DMS 273 (cell line): ENCODE measurements at regions not wholly inside any gene's neighbourhood (a gene's known extent, or its start where the extent isn't known, plus 50 kb on each side); places are given as distances from the start of the nearest gene placed in this dataset.

Experiments used
- DNase-seq: peaks from one replicate; lab custom pipeline; 2025; ENCODE audit not compliant: unreplicated experiment; lab: John Stamatoyannopoulos, UW

- DNase-seq = no peak
Measured at GRCh38 chr2:58521803-58522554, 280.9 kb upstream of the FANCL start.

DNA sequence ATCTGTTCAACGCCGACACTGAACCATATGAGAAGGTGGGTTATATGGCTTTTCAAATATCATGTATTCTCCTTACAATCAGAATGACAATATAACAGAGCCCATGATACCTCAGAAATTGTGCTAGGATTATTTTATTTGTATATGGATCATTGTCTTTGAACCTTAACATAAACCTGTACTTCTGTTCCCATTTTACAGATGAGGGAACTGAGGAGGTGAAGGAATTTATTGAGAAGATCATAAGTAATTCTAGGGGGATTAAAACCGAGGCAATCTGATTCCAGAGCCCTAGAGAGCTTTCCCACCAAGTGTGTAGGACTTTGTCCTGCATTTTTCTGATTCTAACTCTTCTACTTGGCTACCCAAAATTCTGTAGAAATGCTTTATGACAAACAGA lies 279.8 kb upstream of the FANCL start:
- DNase-seq = no peak

DNA sequence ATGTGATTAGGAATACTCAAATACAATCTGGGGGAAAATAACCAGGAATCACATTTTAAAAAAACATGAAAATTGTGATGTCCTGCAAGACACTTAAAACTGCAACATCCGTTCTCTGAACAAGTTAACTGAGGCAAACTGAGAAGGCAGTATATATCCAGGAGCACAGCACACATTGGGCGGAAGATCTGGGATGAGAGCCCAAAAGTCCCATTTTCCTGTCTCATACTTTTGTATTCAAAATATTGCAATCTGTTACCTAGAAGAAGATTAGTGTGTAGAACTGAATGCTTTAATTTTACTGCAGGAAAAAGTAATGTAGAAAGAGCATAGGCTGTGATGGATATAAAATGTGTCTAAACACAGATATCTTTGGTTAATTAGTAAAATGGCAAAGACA lies 276.8 kb upstream of the FANCL start:
- no peak for DNase-seq

GRCh38 chr2:58516695-58517094 lies 275.6 kb upstream of the FANCL start:
- DNase-seq = no peak

- no peak for DNase-seq
Measured at GRCh38 chr2:58515827-58516573, 274.9 kb upstream of the FANCL start.

DNA sequence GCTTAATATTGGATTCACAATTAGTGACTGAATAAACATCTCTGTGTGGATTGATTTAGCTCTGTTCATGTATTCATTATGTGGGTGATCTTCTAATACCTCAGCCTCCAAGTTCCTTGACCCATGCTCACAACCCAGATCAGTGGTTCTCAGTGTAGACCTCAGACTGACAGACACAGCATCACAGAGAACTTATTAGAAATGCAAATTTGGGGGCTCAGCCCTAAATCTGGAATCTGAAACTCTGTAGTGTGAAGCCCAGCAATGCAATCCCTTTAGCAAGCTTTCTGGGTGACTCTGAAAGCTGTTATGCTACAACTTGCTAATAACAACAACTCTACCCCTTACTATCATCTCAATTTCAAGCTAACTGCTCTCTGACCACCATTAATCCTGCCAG lies 273.1 kb upstream of the FANCL start:
- no peak for DNase-seq

DNA sequence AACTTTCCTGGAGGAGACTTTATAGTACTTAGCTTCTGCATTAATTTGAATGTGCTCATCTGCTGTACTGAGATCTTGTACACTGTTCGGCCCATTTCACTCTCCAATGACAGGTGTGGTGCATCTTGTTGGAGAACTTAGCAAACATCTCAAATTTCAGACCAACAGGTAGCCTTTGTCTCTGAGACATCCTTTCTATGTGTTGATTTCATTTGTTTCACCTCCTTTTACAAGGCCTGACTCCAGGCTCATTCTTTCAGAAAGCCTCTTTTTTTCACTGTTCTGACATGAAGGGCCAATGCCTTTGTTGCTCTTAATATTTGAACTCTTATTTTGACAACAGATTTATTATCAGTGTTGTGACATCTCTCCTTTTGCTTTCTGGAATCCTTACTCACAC lies 271.8 kb upstream of the FANCL start:
- DNase-seq = no peak

GRCh38 chr2:58508006-58508405 lies 266.9 kb upstream of the FANCL start:
- DNase-seq = no peak

DNA sequence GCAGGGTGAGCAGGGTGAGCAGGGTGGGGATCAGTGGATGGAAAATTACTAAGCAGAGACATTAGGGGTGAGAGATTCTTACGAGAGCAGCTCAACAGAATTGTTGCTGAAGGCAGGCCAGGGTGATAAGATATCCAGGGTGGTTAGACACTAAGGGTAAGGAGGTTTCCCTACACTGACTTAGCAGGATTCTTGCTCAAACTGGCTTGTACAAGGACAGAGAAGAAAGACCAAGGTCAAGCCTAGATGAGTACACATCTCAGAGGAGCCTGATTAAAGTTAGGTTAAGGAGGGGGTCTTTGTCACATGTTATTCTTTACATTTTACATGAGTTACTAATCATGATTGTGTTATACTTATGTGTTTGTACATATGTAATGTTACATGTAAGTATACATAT lies 262.8 kb upstream of the FANCL start:
- no peak for DNase-seq

DNA sequence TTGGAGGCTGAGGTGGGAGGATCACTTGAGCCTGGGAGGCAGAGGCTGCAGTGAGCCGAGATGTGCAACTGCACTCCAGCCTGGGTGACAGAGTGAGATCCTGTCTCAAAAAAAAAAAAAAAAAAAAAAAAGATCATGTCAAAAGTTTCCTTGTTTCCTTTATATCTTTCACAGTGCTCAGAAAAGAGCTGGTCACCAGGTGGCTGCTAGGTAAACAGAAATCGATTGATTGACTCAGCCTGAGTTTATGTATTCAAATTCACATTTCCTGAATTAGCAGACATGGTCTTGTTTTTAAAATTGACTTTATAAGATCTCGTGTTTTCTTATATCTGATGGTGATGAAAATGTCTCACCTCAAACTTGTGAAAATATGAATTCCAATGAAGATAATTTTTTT lies 261.8 kb upstream of the FANCL start:
- no peak for DNase-seq

DNA sequence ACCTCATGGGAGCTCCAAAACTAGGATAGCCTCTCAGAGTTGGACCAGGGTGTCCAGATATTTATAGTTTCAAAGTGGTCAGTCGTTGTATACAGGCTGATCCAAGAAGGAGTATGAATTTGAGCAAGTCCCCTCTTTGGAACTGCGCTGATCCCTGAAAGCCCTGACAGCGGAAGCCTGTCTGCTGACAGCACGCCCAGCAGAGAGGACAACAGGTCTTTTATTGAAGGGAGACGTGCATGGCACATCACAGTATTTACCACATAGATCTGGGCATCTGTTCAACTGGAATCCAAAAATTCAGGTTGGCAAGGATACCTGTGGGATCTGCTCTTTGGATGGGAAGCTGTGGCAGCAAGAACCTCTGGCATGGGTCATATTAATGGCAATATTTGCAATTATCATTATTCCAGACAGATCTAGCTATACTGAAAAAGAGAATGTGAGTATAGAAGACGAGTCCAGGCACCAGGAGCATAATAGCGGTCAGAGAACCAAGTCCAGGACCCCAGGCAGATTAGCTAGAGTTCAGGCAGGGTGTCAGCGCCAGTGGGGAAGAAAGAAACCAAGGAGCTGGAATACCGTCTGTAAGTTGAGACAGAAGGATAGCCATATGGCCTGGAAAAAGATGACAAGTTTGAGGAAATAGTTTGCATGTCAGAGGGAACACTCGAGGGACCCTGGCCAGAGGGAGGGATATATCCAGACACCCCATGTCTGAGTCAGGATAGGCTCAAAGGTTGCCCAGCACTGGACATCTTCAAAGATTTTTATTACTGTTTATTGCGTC lies 260.4 kb upstream of the FANCL start:
- DNase-seq = no peak

GRCh38 chr2:58497168-58497567 lies 256.0 kb upstream of the FANCL start:
- DNase-seq = no peak

DNA sequence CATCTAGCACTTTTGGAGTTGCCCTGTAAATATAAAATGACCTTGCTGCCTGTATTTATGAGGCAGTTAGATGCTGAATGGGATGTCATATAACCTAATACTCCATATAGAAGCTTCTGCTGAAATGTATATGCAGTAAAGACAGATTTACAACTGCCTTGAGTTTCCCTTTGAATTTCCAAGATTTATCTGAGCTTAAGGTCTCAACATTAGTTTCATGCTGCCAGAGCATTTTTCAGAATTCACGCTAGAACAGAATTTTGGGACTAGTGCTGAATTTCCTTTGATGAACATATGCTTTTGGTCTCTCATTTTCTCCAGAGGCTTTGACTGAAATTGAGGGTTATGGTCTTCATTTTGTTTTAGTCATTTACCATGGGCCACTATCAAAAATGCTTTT lies 254.7 kb upstream of the FANCL start:
- DNase-seq = no peak

DNA sequence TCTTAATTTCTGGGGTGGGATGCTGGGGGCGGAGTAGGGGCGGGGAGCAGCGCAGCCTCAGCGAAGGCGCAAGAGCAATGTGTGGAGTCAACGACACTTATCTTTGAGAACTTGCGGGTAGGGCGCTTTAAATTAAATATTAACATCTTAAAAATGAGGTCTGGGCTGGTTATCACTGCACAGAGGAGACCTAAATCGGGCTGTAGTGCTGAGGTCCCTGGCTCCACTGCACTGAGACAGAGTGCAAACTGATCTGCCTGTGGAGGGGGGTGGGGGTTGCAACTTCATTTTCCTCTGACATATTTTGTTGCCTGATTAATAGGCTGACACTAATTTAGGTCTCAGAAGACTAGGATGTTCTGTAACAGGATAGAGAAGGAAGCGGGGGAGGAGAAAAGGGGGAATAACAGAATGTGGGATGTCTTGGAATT lies 253.0 kb upstream of the FANCL start:
- DNase-seq = no peak

- no peak for DNase-seq
Measured at GRCh38 chr2:58484629-58485028, 243.5 kb upstream of the FANCL start.

DNA sequence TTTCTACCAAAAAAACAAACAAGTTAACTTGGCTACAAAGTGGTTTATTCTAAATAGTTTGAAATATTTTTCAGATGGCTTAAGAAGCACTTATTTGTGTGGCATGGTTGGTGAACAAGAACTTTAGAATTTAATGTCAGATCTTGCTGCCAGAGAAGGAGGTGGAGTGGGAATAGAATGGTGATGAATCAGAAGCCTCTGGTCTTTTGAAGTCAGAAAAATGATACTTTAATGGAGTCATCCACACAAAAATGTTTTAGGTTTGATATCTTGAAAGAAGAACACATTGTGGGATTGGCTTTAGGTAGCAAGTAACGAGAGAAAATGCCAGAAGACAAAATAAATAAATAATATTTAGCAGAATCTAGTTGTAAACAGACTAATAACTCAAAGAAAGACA lies 243.1 kb upstream of the FANCL start:
- DNase-seq = no peak

DNA sequence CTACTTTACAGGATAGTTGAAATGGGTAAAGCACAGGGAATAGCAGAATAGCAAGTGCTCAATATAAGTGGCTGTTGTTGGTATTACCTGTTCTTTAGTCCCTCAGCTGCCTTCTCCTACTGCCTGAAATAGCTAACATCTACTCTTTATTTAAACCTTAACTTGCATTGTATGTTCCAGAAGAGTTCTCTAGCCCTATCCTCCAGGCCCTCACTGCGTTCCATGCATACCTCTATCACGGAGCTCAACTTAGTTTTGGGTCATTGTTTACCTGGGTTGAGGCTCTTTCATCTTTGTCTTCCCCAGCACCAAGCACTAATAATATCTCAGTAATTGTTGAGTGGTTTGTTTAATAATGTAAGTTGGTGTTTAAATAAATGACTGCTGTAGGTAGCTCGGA lies 242.2 kb upstream of the FANCL start:
- no peak for DNase-seq

- no peak for DNase-seq
Measured at GRCh38 chr2:58481670-58482069, 240.5 kb upstream of the FANCL start.

- no peak for DNase-seq
Measured at GRCh38 chr2:58480141-58480540, 239.0 kb upstream of the FANCL start.

DNA sequence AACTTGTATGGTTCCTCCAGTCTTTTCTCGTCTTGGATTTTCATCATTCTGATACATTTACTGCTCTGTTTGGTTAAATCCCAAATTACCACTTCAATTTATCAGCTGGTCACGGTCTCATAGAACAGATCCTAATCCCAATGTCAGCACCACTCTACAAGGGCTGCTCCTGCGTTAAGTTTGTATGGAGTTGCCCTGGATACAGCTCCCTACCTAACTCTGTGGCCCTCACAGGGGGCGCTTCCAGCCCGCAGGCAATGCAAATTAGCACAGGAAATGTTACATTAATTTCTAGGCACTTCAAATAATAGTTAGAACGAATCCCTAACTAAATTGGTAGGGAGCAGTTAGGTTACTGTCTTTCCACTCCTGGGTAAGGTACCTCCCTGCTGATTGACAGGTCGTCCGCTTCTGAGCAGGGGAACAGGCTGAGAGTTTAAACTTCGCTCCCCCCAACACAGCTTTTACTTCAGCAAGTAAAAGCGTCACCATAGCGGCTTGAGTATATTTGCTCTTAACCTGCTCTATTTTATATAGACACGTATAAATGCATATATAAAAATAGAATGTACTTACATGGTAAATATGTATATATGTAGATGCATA lies 238.5 kb upstream of the FANCL start:
- no peak for DNase-seq

DNA sequence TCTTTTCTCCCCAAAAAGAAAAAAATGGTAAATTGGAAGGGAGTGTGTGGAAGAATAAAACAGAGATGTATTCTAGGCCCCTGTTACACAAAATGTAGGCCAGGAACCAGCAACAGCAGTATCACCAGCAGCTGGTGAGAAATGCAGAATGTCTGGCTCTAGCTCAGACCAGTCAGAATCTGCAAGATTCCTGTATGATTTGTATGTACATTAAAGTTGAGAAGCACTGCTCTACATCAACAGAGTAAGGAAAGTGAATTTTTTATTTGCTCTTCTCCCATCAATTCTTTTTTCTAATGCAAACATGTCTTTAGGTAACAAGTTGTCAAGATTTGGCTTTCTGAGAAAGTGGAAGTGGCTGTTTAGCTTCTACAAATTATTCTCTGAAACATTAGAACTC lies 235.4 kb upstream of the FANCL start:
- DNase-seq = no peak

- DNase-seq = no peak
Measured at GRCh38 chr2:58475756-58476155, 234.6 kb upstream of the FANCL start.
